GM10266 (cell line): ENCODE measurements at regions not wholly inside any gene's neighbourhood (a gene's known extent, or its start where the extent isn't known, plus 50 kb on each side); places are given as distances from the start of the nearest gene placed in this dataset.

Experiments used
- DNase-seq: peaks from one replicate; pipeline ENCODE4 v3.0.0; 2012; ENCODE audit errors: extremely low spot score
- TF ChIP-seq, protein P1 (sequence below): IDR thresholded peaks from 2 replicates; pipeline ENCODE4 v1.5.1; 2012; ENCODE audit warnings: mild to moderate bottlenecking, low read depth; ENCODE audit not compliant: control insufficient read depth, insufficient read depth; ENCODE audit errors: missing control alignments

- TF ChIP-seq, protein P1, sequence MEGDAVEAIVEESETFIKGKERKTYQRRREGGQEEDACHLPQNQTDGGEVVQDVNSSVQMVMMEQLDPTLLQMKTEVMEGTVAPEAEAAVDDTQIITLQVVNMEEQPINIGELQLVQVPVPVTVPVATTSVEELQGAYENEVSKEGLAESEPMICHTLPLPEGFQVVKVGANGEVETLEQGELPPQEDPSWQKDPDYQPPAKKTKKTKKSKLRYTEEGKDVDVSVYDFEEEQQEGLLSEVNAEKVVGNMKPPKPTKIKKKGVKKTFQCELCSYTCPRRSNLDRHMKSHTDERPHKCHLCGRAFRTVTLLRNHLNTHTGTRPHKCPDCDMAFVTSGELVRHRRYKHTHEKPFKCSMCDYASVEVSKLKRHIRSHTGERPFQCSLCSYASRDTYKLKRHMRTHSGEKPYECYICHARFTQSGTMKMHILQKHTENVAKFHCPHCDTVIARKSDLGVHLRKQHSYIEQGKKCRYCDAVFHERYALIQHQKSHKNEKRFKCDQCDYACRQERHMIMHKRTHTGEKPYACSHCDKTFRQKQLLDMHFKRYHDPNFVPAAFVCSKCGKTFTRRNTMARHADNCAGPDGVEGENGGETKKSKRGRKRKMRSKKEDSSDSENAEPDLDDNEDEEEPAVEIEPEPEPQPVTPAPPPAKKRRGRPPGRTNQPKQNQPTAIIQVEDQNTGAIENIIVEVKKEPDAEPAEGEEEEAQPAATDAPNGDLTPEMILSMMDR = no peak
- DNase-seq = no peak
Observed at GRCh38 chr15:83396101-83396500, 51.0 kb upstream of the SH3GL3 start.
